ENCODE measurements at regions not wholly inside any gene's neighbourhood (a gene's known extent, or its start where the extent isn't known, plus 50 kb on each side); places are given as distances from the start of the nearest gene placed in this dataset.
"Not testable (repeated sequence)": the region's sequence is repeated elsewhere in the genome, so short reads cannot be mapped to it uniquely, and the experiment has no call there.

- DNase-seq = not testable (repeated sequence)
Observed at GRCh38 chr2:37759989-37760388, 88.5 kb upstream of the CDC42EP3 start.

GRCh38 chr2:37760471-37760870 is 89.0 kb upstream of the CDC42EP3 start:
- DNase-seq = no peak

- not testable (repeated sequence) for DNase-seq
Observed at GRCh38 chr2:37762281-37762680, 90.8 kb upstream of the CDC42EP3 start.

GRCh38 chr2:37764739-37765138 is 93.3 kb upstream of the CDC42EP3 start:
- no peak for DNase-seq

- DNase-seq = no peak
Observed at GRCh38 chr2:37766106-37766505, 94.7 kb upstream of the CDC42EP3 start.

GRCh38 chr2:37767046-37767445 is 95.6 kb upstream of the CDC42EP3 start:
- DNase-seq = no peak

- DNase-seq = no peak
Observed at GRCh38 chr2:37767959-37768925, 96.8 kb upstream of the CDC42EP3 start.

- no peak for DNase-seq
Observed at GRCh38 chr2:37769551-37769950, 98.1 kb upstream of the CDC42EP3 start.

GRCh38 chr2:37770797-37771196 is 99.4 kb upstream of the CDC42EP3 start:
- DNase-seq = no peak

- no peak for DNase-seq
Observed at GRCh38 chr2:37771600-37772088, 100.2 kb upstream of the CDC42EP3 start.

- no peak for DNase-seq
Observed at GRCh38 chr2:37773371-37774130, 102.1 kb upstream of the CDC42EP3 start.

GRCh38 chr2:37774171-37774944 is 102.9 kb upstream of the CDC42EP3 start:
- DNase-seq = not testable (repeated sequence)

- DNase-seq = no peak
Observed at GRCh38 chr2:37774976-37775907, 103.8 kb upstream of the CDC42EP3 start.

- no peak for DNase-seq
Observed at GRCh38 chr2:37775908-37776250, 104.4 kb upstream of the CDC42EP3 start.

GRCh38 chr2:37776487-37776886 is 105.0 kb upstream of the CDC42EP3 start:
- no peak for DNase-seq

GRCh38 chr2:37779139-37779538 is 107.7 kb upstream of the CDC42EP3 start:
- no peak for DNase-seq

GRCh38 chr2:37779611-37780386 is 108.4 kb upstream of the CDC42EP3 start:
- DNase-seq = no peak

GRCh38 chr2:37780387-37780676 is 108.9 kb upstream of the CDC42EP3 start:
- DNase-seq = no peak

- no peak for DNase-seq
Observed at GRCh38 chr2:37781028-37781427, 109.6 kb upstream of the CDC42EP3 start.

GRCh38 chr2:37782155-37782673 is 110.8 kb upstream of the CDC42EP3 start:
- no peak for DNase-seq

Data from hindlimb muscle (tissue), 1 donor.